ENCODE measurements at regions not wholly inside any gene's neighbourhood (a gene's known extent, or its start where the extent isn't known, plus 50 kb on each side); places are given as distances from the start of the nearest gene placed in this dataset.

GRCh38 chr5:3129252-3129651 is 377.8 kb upstream of the IRX2 start:
- DNase-seq (ENCODE audit: low spot score) (no peak), ATAC-seq (no peak)
- H3K36me3 Mint-ChIP-seq (ENCODE audit: low read depth), result no peaks in the 10 kb centered on the region
- no peak overlapping the region for H3K4me3 ChIP-seq
- TF ChIP-seq ZNF462 (CRISPR knock-in tag; IDR thresholded peaks at IDR 0.05) (no peak), NANOG (IDR thresholded peaks at IDR 0.05; ENCODE audit: borderline replicate concordance) (no peak), CREB1 (CRISPR knock-in tag; IDR thresholded peaks at IDR 0.05; ENCODE audit: low read depth) (no peak), JUNB (IDR thresholded peaks at IDR 0.05; ENCODE audit: unreplicated experiment) (no peak), EZH2phosphoT487 (IDR thresholded peaks at IDR 0.05; ENCODE audit: unreplicated experiment) (no peak), ETS1 (IDR thresholded peaks at IDR 0.05) (no peak), REST (IDR thresholded peaks at IDR 0.05; ENCODE audit: unreplicated experiment) (no peak), STAT1 (IDR thresholded peaks at IDR 0.05; ENCODE audit: unreplicated experiment) (no peak), ZNF331 (CRISPR knock-in tag; IDR thresholded peaks at IDR 0.05; ENCODE audit: low read depth) (no peak), CTCF (conservative IDR thresholded peaks at IDR 0.05; ENCODE audit: low read depth in 2 of 2) (no peak), EZH2 (IDR thresholded peaks at IDR 0.05; ENCODE audit: low read depth, unreplicated experiment) (no peak), ZNF114 (CRISPR knock-in tag; IDR thresholded peaks at IDR 0.05) (no peak), POLR2AphosphoS5 (IDR thresholded peaks at IDR 0.05; ENCODE audit: low read depth) (no peak)
- peaks cover 26% of the 10 kb centered on the region for H3K27me3 ChIP-seq (ENCODE audit: insufficient read depth)
- no peaks in the 10 kb centered on the region for H3F3A ChIP-seq (replicated peaks; ENCODE audit: low read depth)
- H3K9me3 Mint-ChIP-seq, result no peaks in the 10 kb centered on the region; the same call in 2 of the 3 replicates
- peaks cover 25% of the 10 kb centered on the region for H3K4me1 Mint-ChIP-seq
- H4K20me1 ChIP-seq (replicated peaks; ENCODE audit: insufficient read depth), result no peaks in the 10 kb centered on the region
- no peak overlapping the region for H3K27ac Mint-ChIP-seq
- H3K4me3 Mint-ChIP-seq, result no peak overlapping the region
- no peaks in the 10 kb centered on the region for H3K36me3 ChIP-seq (ENCODE audit: insufficient read depth)
- H3K27ac ChIP-seq (ENCODE audit: low read depth), result no peak overlapping the region
- no peak overlapping the region for H3K4me2 ChIP-seq
- H3K4me1 ChIP-seq (ENCODE audit: insufficient read depth), result peaks cover 14% of the 10 kb centered on the region
- no peak overlapping the region for H2AFZ ChIP-seq
- no peaks in the 10 kb centered on the region for H3K9me2 ChIP-seq (ENCODE audit: insufficient read depth)
- peaks cover 33% of the 10 kb centered on the region for H3K27me3 Mint-ChIP-seq (ENCODE audit: insufficient read depth, low read depth, poor library complexity)
- no peaks in the 10 kb centered on the region for H3K79me2 ChIP-seq (replicated peaks; ENCODE audit: insufficient read depth)
